NCI-H82 treated with DMSO at 0.1 percent for 48 hours (cell line): ENCODE measurements at regions not wholly inside any gene's neighbourhood (a gene's known extent, or its start where the extent isn't known, plus 50 kb on each side); places are given as distances from the start of the nearest gene placed in this dataset.
A peak's percentile ranks its signal among the peaks of the same experiment; 100 is the strongest.
"Not testable (repeated sequence)": the region's sequence is repeated elsewhere in the genome, so short reads cannot be mapped to it uniquely, and the experiment has no call there.

Source experiments
- DNase-seq: peaks from one replicate; lab custom pipeline; 2025; ENCODE audit not compliant: unreplicated experiment; lab: John Stamatoyannopoulos, UW

- no peak for DNase-seq
These were observed 308.9 kb upstream of the LRFN5 start for GRCh38 chr14:41297576-41298327.

GRCh38 chr14:41295734-41296133, 310.9 kb upstream of the LRFN5 start:
- no peak for DNase-seq

GRCh38 chr14:41289025-41289424, 317.7 kb upstream of the LRFN5 start:
- DNase-seq = no peak

GRCh38 chr14:41285186-41285748, 321.4 kb upstream of the LRFN5 start:
- DNase-seq = peak; percentile 19

- peak; percentile 1 for DNase-seq
These were observed 325.9 kb upstream of the LRFN5 start for GRCh38 chr14:41280745-41281144.

- no peak for DNase-seq
These were observed 329.2 kb upstream of the LRFN5 start for GRCh38 chr14:41277450-41277849.

GRCh38 chr14:41257476-41257875, 349.2 kb upstream of the LRFN5 start:
- DNase-seq = no peak

GRCh38 chr14:41235466-41235865, 371.2 kb upstream of the LRFN5 start:
- DNase-seq = no peak

- DNase-seq = no peak
These were observed 376.0 kb upstream of the LRFN5 start for GRCh38 chr14:41230683-41231082.

GRCh38 chr14:41229824-41230223, 376.9 kb upstream of the LRFN5 start:
- no peak for DNase-seq

- no peak for DNase-seq
These were observed 381.2 kb upstream of the LRFN5 start for GRCh38 chr14:41225433-41225832.

- no peak for DNase-seq
These were observed 384.1 kb upstream of the LRFN5 start for GRCh38 chr14:41222581-41222980.

GRCh38 chr14:41214978-41215377, 391.7 kb upstream of the LRFN5 start:
- DNase-seq = not testable (repeated sequence)

GRCh38 chr14:41201696-41202095, 405.0 kb upstream of the LRFN5 start:
- DNase-seq = no peak

- no peak for DNase-seq
These were observed 418.8 kb upstream of the LRFN5 start for GRCh38 chr14:41187868-41188267.

- no peak for DNase-seq
These were observed 435.6 kb upstream of the LRFN5 start for GRCh38 chr14:41171045-41171444.

- DNase-seq = no peak
These were observed 439.6 kb upstream of the LRFN5 start for GRCh38 chr14:41167040-41167439.

GRCh38 chr14:41154143-41154807, 452.4 kb upstream of the LRFN5 start:
- DNase-seq = no peak

- no peak for DNase-seq
These were observed 460.3 kb upstream of the LRFN5 start for GRCh38 chr14:41146391-41146790.

- DNase-seq = no peak
These were observed 462.3 kb upstream of the LRFN5 start for GRCh38 chr14:41144370-41144769.

- no peak for DNase-seq
These were observed 468.9 kb upstream of the LRFN5 start for GRCh38 chr14:41137741-41138140.

GRCh38 chr14:41130274-41130673, 476.4 kb upstream of the LRFN5 start:
- no peak for DNase-seq
